ENCODE measurements at regions not wholly inside any gene's neighbourhood (a gene's known extent, or its start where the extent isn't known, plus 50 kb on each side); places are given as distances from the start of the nearest gene placed in this dataset.
A peak's percentile ranks its signal among the peaks of the same experiment; 100 is the strongest.

GRCh38 chr3:73786998-73787397 lies 162.3 kb upstream of the PDZRN3 start:
- Histone ChIP-seq H3K27ac (ENCODE audit: low read depth) (no peak overlapping the region), H3K36me3 (ENCODE audit: insufficient read depth) (no peaks in the 10 kb centered on the region), H3K4me3 (ENCODE audit: low read depth, low read length) (no peak overlapping the region), H3K4me1 (ENCODE audit: insufficient read depth) (no peaks in the 10 kb centered on the region)
- DNase-seq (ENCODE audit: extremely low spot score), result no peak
- WGBS, result 69% methylated on average over 1 of the region's 1 CpG

- Histone ChIP-seq H3K4me1 (ENCODE audit: insufficient read depth) (no peaks in the 10 kb centered on the region), H3K27ac (ENCODE audit: low read depth) (no peak overlapping the region), H3K36me3 (ENCODE audit: insufficient read depth) (no peaks in the 10 kb centered on the region), H3K4me3 (ENCODE audit: low read depth, low read length) (no peak overlapping the region)
- WGBS, result 78% methylated on average over 1 of the region's 1 CpG
- no peak for DNase-seq (ENCODE audit: extremely low spot score)
These were observed 161.6 kb upstream of the PDZRN3 start for GRCh38 chr3:73786321-73786807.

GRCh38 chr3:73784686-73785392 lies 160.1 kb upstream of the PDZRN3 start:
- Histone ChIP-seq H3K27ac (ENCODE audit: low read depth) (no peak overlapping the region), H3K4me3 (ENCODE audit: low read depth, low read length) (no peak overlapping the region), H3K36me3 (ENCODE audit: insufficient read depth) (no peaks in the 10 kb centered on the region), H3K4me1 (ENCODE audit: insufficient read depth) (no peaks in the 10 kb centered on the region)
- 50% methylated on average over 8 of the region's 8 CpGs for WGBS
- no peak for DNase-seq (ENCODE audit: extremely low spot score)

DNA sequence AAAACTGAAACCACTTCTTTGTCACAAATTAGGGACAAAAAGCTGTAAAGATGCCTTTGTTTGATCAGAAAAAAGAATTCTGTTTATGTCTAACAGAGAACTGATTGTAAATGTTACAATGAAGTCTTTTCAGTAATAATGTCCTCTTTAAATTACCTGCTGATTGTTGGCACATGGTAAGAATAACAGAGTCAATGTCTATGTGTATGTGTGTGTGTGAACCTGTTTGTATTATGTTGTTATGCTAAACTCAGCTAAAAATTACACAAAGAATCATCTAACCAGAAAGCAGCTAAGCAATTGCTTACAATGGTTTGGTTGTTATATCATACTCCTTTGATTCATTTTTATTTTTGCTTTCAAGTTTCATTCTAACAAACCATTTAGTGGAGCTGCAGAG lies 159.1 kb upstream of the PDZRN3 start:
- no peak for DNase-seq (ENCODE audit: extremely low spot score)
- Histone ChIP-seq H3K4me3 (ENCODE audit: low read depth, low read length) (no peak overlapping the region), H3K4me1 (ENCODE audit: insufficient read depth) (no peaks in the 10 kb centered on the region), H3K27ac (ENCODE audit: low read depth) (no peak overlapping the region), H3K36me3 (ENCODE audit: insufficient read depth) (no peaks in the 10 kb centered on the region)

DNA sequence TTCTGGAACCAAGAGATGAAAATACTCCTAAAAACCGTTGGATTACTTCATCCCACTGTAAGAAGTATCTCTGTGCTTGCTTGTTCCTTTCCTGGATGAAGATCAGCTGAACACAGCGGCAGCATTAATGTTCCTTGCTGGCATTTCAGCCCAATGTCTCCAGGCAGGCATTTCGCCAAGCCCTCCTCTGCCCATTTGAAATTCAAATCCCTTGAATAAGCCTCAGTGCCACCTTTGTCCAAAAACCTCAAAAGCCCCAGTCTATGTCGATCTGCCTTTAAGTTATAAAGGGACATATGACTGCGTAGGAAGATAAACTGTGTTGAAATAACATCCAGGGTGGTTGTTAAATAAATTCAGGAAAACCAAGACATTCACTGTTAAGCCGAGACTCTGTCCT lies 156.8 kb upstream of the PDZRN3 start:
- Histone ChIP-seq H3K4me1 (ENCODE audit: insufficient read depth) (no peaks in the 10 kb centered on the region), H3K4me3 (ENCODE audit: low read depth, low read length) (no peak overlapping the region), H3K27ac (ENCODE audit: low read depth) (no peak overlapping the region), H3K36me3 (ENCODE audit: insufficient read depth) (no peaks in the 10 kb centered on the region)
- DNase-seq (ENCODE audit: extremely low spot score), result no peak
- WGBS, result 68% methylated on average over 6 of the region's 6 CpGs

- WGBS, result 41% methylated on average over 2 of the region's 2 CpGs
- H3K4me1 ChIP-seq (ENCODE audit: insufficient read depth), result no peaks in the 10 kb centered on the region
- H3K4me3 ChIP-seq (ENCODE audit: low read depth, low read length), result no peak overlapping the region
- no peak overlapping the region for H3K27ac ChIP-seq (ENCODE audit: low read depth)
- DNase-seq (ENCODE audit: extremely low spot score), result no peak
- no peaks in the 10 kb centered on the region for H3K36me3 ChIP-seq (ENCODE audit: insufficient read depth)
These were observed 149.9 kb upstream of the PDZRN3 start for GRCh38 chr3:73774645-73775044.

GRCh38 chr3:73773233-73773632 lies 148.5 kb upstream of the PDZRN3 start:
- no peak overlapping the region for H3K4me3 ChIP-seq (ENCODE audit: low read depth, low read length)
- 43% methylated on average over 1 of the region's 1 CpG for WGBS
- DNase-seq (ENCODE audit: extremely low spot score), result no peak
- H3K36me3 ChIP-seq (ENCODE audit: insufficient read depth), result no peaks in the 10 kb centered on the region
- H3K4me1 ChIP-seq (ENCODE audit: insufficient read depth), result no peaks in the 10 kb centered on the region
- H3K27ac ChIP-seq (ENCODE audit: low read depth), result no peak overlapping the region

DNA sequence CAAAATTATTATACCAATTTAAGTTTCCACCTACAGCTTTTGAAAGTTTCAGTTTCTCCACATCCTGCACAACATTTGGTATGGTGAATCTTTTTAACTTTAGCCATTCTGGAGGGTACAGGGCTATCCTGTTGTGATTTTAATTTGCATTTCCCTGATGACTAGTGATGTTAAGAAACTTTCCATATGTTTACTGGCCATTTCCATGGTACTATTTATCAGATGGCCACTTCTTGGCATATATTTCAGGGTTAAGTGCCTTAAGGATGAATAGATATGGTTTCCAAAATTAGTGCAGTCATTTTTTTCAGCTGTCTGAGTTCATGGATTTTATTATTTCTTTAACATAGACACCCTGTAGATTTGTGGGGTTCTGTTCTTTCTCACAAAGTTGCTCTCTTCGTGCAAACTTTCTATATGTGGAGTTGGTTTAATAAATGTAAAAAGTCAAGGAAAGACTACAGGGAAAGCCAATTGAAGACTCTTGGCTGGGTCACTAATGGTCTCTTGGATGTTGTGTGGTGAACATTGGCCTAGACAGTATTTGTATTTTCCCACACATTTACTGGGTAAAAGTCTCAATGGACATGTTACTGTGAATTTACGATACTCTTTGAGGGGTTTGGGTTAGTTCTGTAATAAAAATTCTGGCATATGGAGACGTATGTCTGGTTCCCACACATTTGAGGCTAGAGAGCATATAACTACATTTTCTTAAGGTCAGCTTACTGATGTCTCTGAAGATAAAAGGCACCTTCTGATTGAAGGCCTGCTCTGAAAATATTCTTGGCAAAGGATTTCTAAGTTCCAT lies 147.5 kb upstream of the PDZRN3 start:
- 67% methylated on average over 3 of the region's 3 CpGs for WGBS
- DNase-seq (ENCODE audit: extremely low spot score), result no peak
- Histone ChIP-seq H3K4me3 (ENCODE audit: low read depth, low read length) (no peak overlapping the region), H3K36me3 (ENCODE audit: insufficient read depth) (no peaks in the 10 kb centered on the region), H3K27ac (ENCODE audit: low read depth) (no peak overlapping the region), H3K4me1 (ENCODE audit: insufficient read depth) (no peaks in the 10 kb centered on the region)

GRCh38 chr3:73768524-73769308 lies 144.0 kb upstream of the PDZRN3 start:
- WGBS, result 73% methylated on average over 5 of the region's 5 CpGs
- H3K36me3 ChIP-seq (ENCODE audit: insufficient read depth), result no peaks in the 10 kb centered on the region
- no peak overlapping the region for H3K27ac ChIP-seq (ENCODE audit: low read depth)
- H3K4me1 ChIP-seq (ENCODE audit: insufficient read depth), result no peaks in the 10 kb centered on the region
- no peak for DNase-seq (ENCODE audit: extremely low spot score)
- H3K4me3 ChIP-seq (ENCODE audit: low read depth, low read length), result no peak overlapping the region

GRCh38 chr3:73766599-73767381 lies 142.0 kb upstream of the PDZRN3 start:
- Histone ChIP-seq H3K36me3 (ENCODE audit: insufficient read depth) (no peaks in the 10 kb centered on the region), H3K27ac (ENCODE audit: low read depth) (peak overlapping the region; percentile 92), H3K4me3 (ENCODE audit: low read depth, low read length) (peak overlapping the region; percentile 31), H3K4me1 (ENCODE audit: insufficient read depth) (no peaks in the 10 kb centered on the region)
- 25% methylated on average over 7 of the region's 7 CpGs for WGBS
- no peak for DNase-seq (ENCODE audit: extremely low spot score)

- 67% methylated on average over 5 of the region's 5 CpGs for WGBS
- no peaks in the 10 kb centered on the region for H3K4me1 ChIP-seq (ENCODE audit: insufficient read depth)
- no peak overlapping the region for H3K4me3 ChIP-seq (ENCODE audit: low read depth, low read length)
- peak overlapping the region; percentile 56 for H3K27ac ChIP-seq (ENCODE audit: low read depth)
- H3K36me3 ChIP-seq (ENCODE audit: insufficient read depth), result no peaks in the 10 kb centered on the region
- DNase-seq (ENCODE audit: extremely low spot score), result no peak
These were observed 141.3 kb upstream of the PDZRN3 start for GRCh38 chr3:73765878-73766545.

GRCh38 chr3:73762855-73763254 lies 138.1 kb upstream of the PDZRN3 start:
- no peak for DNase-seq (ENCODE audit: extremely low spot score)
- Histone ChIP-seq H3K27ac (ENCODE audit: low read depth) (no peak overlapping the region), H3K4me3 (ENCODE audit: low read depth, low read length) (no peak overlapping the region), H3K4me1 (ENCODE audit: insufficient read depth) (no peaks in the 10 kb centered on the region), H3K36me3 (ENCODE audit: insufficient read depth) (no peaks in the 10 kb centered on the region)
- WGBS, result 93% methylated on average over 5 of the region's 5 CpGs

DNA sequence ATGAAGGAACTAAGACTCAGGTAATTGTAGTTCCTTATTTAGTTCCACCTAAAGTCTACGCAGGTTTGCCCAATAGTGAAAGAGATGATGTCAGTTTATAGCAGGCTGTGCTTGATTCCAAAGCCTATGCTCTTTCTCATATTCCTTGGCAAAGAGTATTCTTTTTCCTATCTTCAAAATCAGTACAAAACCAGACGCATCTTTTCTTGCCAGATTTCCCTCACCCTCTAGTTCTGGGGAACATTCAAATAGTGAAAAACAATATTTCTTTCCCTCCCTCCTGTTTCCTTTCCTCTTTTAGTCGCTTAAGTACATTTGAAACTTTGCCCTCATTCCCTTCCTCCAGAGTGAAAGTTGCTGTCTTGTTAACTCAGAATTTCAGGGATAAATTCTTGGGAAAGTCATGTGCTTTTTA lies 134.6 kb upstream of the PDZRN3 start:
- H3K36me3 ChIP-seq (ENCODE audit: insufficient read depth), result no peaks in the 10 kb centered on the region
- H3K4me1 ChIP-seq (ENCODE audit: insufficient read depth), result no peaks in the 10 kb centered on the region
- 40% methylated on average over 3 of the region's 3 CpGs for WGBS
- H3K27ac ChIP-seq (ENCODE audit: low read depth), result no peak overlapping the region
- DNase-seq (ENCODE audit: extremely low spot score), result no peak
- no peak overlapping the region for H3K4me3 ChIP-seq (ENCODE audit: low read depth, low read length)
